ENCODE measurements at regions not wholly inside any gene's neighbourhood (a gene's known extent, or its start where the extent isn't known, plus 50 kb on each side); places are given as distances from the start of the nearest gene placed in this dataset.
"Not testable (repeated sequence)": the region's sequence is repeated elsewhere in the genome, so short reads cannot be mapped to it uniquely, and the experiment has no call there.

- Histone ChIP-seq H2AFZ (ENCODE audit: low read depth, low read length) (no peak overlapping the region), H3K4me2 (ENCODE audit: insufficient read depth, low read length) (no peak overlapping the region), H3K9me3 (ENCODE audit: insufficient read depth, low read length, severe bottlenecking) (no peaks in the 10 kb centered on the region), H3K79me2 (ENCODE audit: insufficient read depth, low read length) (no peaks in the 10 kb centered on the region), H3K4me1 (ENCODE audit: insufficient read depth, low read length) (no peaks in the 10 kb centered on the region), H3K27ac (ENCODE audit: low read length) (no peak overlapping the region), H4K20me1 (ENCODE audit: insufficient read depth, low read length) (no peaks in the 10 kb centered on the region), H3K27me3 (ENCODE audit: insufficient read depth, low read length, poor library complexity) (no peaks in the 10 kb centered on the region), H3K9ac (ENCODE audit: low read depth, low read length) (no peak overlapping the region), H3K36me3 (ENCODE audit: insufficient read depth, low read length) (no peaks in the 10 kb centered on the region), H3K4me3 (ENCODE audit: low read depth in 1 of 2, low read length in 2 of 2) (no peak overlapping the region)
- TF ChIP-seq EZH2 (IDR thresholded peaks at IDR 0.05; ENCODE audit: borderline replicate concordance, low read depth, low read length, severe bottlenecking) (no peak), CTCF (IDR thresholded peaks at IDR 0.05; ENCODE audit: borderline replicate concordance, extremely low read depth, low read length, poor library complexity, severe bottlenecking) (no peak)
- DNase-seq, result no peak
- ATAC-seq (ENCODE audit: insufficient read depth, low read depth), result no peak
Measured at GRCh38 chrX:487836-488235, 101.1 kb upstream of the PPP2R3B start.

GRCh38 chrX:489820-490219 lies 103.1 kb upstream of the PPP2R3B start:
- no peaks in the 10 kb centered on the region for H3K4me1 ChIP-seq (ENCODE audit: insufficient read depth, low read length)
- TF ChIP-seq CTCF (IDR thresholded peaks at IDR 0.05; ENCODE audit: borderline replicate concordance, extremely low read depth, low read length, poor library complexity, severe bottlenecking) (no peak), EZH2 (IDR thresholded peaks at IDR 0.05; ENCODE audit: borderline replicate concordance, low read depth, low read length, severe bottlenecking) (no peak)

GRCh38 chrX:497186-498014 lies 110.7 kb upstream of the PPP2R3B start:
- Histone ChIP-seq H4K20me1 (ENCODE audit: insufficient read depth, low read length) (no peaks in the 10 kb centered on the region), H3K36me3 (ENCODE audit: insufficient read depth, low read length) (no peaks in the 10 kb centered on the region), H3K4me3 (ENCODE audit: low read depth in 1 of 2, low read length in 2 of 2) (no peak overlapping the region), H3K27ac (ENCODE audit: low read length) (no peak overlapping the region), H3K9me3 (ENCODE audit: insufficient read depth, low read length, severe bottlenecking) (no peaks in the 10 kb centered on the region), H3K9ac (ENCODE audit: low read depth, low read length) (no peak overlapping the region), H3K27me3 (ENCODE audit: insufficient read depth, low read length, poor library complexity) (no peaks in the 10 kb centered on the region), H3K4me1 (ENCODE audit: insufficient read depth, low read length) (no peaks in the 10 kb centered on the region), H2AFZ (ENCODE audit: low read depth, low read length) (no peak overlapping the region), H3K4me2 (ENCODE audit: insufficient read depth, low read length) (no peak overlapping the region), H3K79me2 (ENCODE audit: insufficient read depth, low read length) (no peaks in the 10 kb centered on the region)
- TF ChIP-seq CTCF (IDR thresholded peaks at IDR 0.05; ENCODE audit: borderline replicate concordance, extremely low read depth, low read length, poor library complexity, severe bottlenecking) (no peak), EZH2 (IDR thresholded peaks at IDR 0.05; ENCODE audit: borderline replicate concordance, low read depth, low read length, severe bottlenecking) (no peak)
- DNase-seq (no peak), ATAC-seq (ENCODE audit: insufficient read depth, low read depth) (no peak)

More at GRCh38 chrX:489820-490219, 103.1 kb upstream of the PPP2R3B start:
- no peaks in the 10 kb centered on the region for H3K9me3 ChIP-seq (ENCODE audit: insufficient read depth, low read length, severe bottlenecking)
- H3K27ac ChIP-seq (ENCODE audit: low read length), result no peak overlapping the region
- ATAC-seq (ENCODE audit: insufficient read depth, low read depth), result no peak
- no peak overlapping the region for H3K4me3 ChIP-seq (ENCODE audit: low read depth in 1 of 2, low read length in 2 of 2)
- no peak for DNase-seq
- no peak overlapping the region for H2AFZ ChIP-seq (ENCODE audit: low read depth, low read length)
- no peaks in the 10 kb centered on the region for H3K27me3 ChIP-seq (ENCODE audit: insufficient read depth, low read length, poor library complexity)
- H3K9ac ChIP-seq (ENCODE audit: low read depth, low read length), result no peak overlapping the region
- no peaks in the 10 kb centered on the region for H4K20me1 ChIP-seq (ENCODE audit: insufficient read depth, low read length)
- no peak overlapping the region for H3K4me2 ChIP-seq (ENCODE audit: insufficient read depth, low read length)
- no peaks in the 10 kb centered on the region for H3K36me3 ChIP-seq (ENCODE audit: insufficient read depth, low read length)
- H3K79me2 ChIP-seq (ENCODE audit: insufficient read depth, low read length), result no peaks in the 10 kb centered on the region

GRCh38 chrX:498901-499300 lies 112.2 kb upstream of the PPP2R3B start:
- not testable (repeated sequence) for H3K27me3 ChIP-seq (ENCODE audit: insufficient read depth, low read length, poor library complexity)

More at GRCh38 chrX:498901-499300, 112.2 kb upstream of the PPP2R3B start:
- H3K27ac ChIP-seq (ENCODE audit: low read length); H2AFZ ChIP-seq (ENCODE audit: low read depth, low read length); H3K36me3 ChIP-seq (ENCODE audit: insufficient read depth, low read length); H3K4me3 ChIP-seq (ENCODE audit: low read depth in 1 of 2, low read length in 2 of 2); H3K4me1 ChIP-seq (ENCODE audit: insufficient read depth, low read length); H3K4me2 ChIP-seq (ENCODE audit: insufficient read depth, low read length); H3K9ac ChIP-seq (ENCODE audit: low read depth, low read length); H3K9me3 ChIP-seq (ENCODE audit: insufficient read depth, low read length, severe bottlenecking); H4K20me1 ChIP-seq (ENCODE audit: insufficient read depth, low read length); H3K79me2 ChIP-seq (ENCODE audit: insufficient read depth, low read length); DNase-seq; ATAC-seq (ENCODE audit: insufficient read depth, low read depth): not testable (repeated sequence)
